ENCODE measurements at regions not wholly inside any gene's neighbourhood (a gene's known extent, or its start where the extent isn't known, plus 50 kb on each side); places are given as distances from the start of the nearest gene placed in this dataset.

DNA sequence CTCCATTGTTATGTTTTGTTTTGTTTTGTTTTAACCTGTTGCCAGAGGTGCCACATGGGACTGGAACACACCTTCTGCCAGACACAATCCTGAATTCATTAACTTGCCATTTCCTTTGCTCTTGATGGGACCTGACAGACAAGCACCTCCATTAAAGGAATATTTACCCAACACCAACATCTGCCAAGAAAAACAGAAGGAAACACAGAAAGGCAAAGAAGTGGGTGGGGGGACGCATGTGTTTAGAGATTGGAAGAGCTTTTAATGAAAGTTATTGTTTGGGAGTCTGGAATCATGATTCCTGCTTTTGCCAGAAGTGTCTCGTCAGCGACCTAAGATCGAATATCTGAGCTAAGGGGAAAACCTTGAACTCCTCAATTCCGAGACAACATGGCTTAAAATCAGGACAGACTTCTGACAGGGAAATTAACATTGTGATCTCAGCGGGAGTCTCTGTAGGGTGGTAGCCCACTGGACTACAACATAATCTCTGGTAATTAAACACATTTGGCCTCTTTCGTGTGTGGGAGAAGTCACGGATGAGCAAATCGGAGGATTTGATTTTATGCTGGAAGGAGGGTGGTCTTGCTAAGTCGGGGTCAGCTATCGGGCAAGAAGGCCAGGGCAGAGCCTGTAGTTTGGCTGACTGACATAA, 210.4 kb upstream of the FAR2 start:
- SMC1A ChIA-PET (ENCODE audit: uncharacterized antibody, unreplicated experiment) = no interaction called here
- intact Hi-C loops (cut with micrococcal nuclease; ENCODE audit: unreplicated experiment) = no loop called here
- Histone ChIP-seq H3K36me3 (ENCODE audit: control insufficient read depth in 2 of 2, insufficient read depth in 2 of 2, low read length in 1 of 2) (no peaks in the 10 kb centered on the region), H2AFZ (ENCODE audit: control insufficient read depth, low read depth, low read length) (no peak overlapping the region), H3K9ac (ENCODE audit: control insufficient read depth, insufficient read depth, low read length) (no peak overlapping the region), H3K9me3 (replicated peaks; ENCODE audit: control insufficient read depth, insufficient read depth, low read length) (no peaks in the 10 kb centered on the region), H3K79me2 (ENCODE audit: control insufficient read depth, insufficient read depth, low read length) (no peaks in the 10 kb centered on the region), H3K4me1 (ENCODE audit: control insufficient read depth, insufficient read depth, low read length) (no peaks in the 10 kb centered on the region), H3K4me2 (ENCODE audit: control insufficient read depth, insufficient read depth) (no peak overlapping the region), H3K4me3 (no peak overlapping the region), H3K27ac (ENCODE audit: control insufficient read depth, insufficient read depth) (no peak overlapping the region), H3K27me3 (replicated peaks in 1 of 2; ENCODE audit: control insufficient read depth in 2 of 2, insufficient read depth in 2 of 2, low read length in 1 of 2) (no peaks in the 10 kb centered on the region), H4K20me1 (ENCODE audit: control insufficient read depth, insufficient read depth) (no peaks in the 10 kb centered on the region)
- ATAC-seq = no peak
- FAIRE-seq = no peak
- no peak for DNase-seq (ENCODE audit: low read depth, low spot score)
- RAD21 ChIA-PET (ENCODE audit: unreplicated experiment) = no interaction called here
- 40% methylated on average over 11 of the region's 11 CpGs for WGBS (ENCODE audit: insufficient coverage, insufficient replicate concordance, low lambda C conversion rate, missing lambda C conversion rate)
- in situ Hi-C loops (cut with MboI) = no loop called here
- TF ChIP-seq ZNF217 (IDR thresholded peaks at IDR 0.05) (no peak), TCF12 (IDR thresholded peaks at IDR 0.05; ENCODE audit: low read depth, low read length) (no peak), ZNF274 (IDR thresholded peaks at IDR 0.05; ENCODE audit: insufficient read depth, insufficient read length) (no peak), ASH2L (IDR thresholded peaks at IDR 0.05; ENCODE audit: borderline replicate concordance, low read depth) (no peak), CHD1 (IDR thresholded peaks at IDR 0.05; ENCODE audit: low read depth, low read length) (no peak), BACH1 (IDR thresholded peaks at IDR 0.05; ENCODE audit: borderline replicate concordance) (no peak), JUNB (IDR thresholded peaks at IDR 0.05) (no peak), RUNX3 (IDR thresholded peaks at IDR 0.05; ENCODE audit: low read length) (no peak), SMAD1 (IDR thresholded peaks at IDR 0.05; ENCODE audit: low read depth, partially characterized antibody) (no peak), POU2F2 (IDR thresholded peaks at IDR 0.05; ENCODE audit: borderline replicate concordance, low read depth, low read length) (no peak), LARP7 (IDR thresholded peaks at IDR 0.05) (no peak), FOXK2 (IDR thresholded peaks at IDR 0.05) (no peak), MYC (IDR thresholded peaks at IDR 0.05; ENCODE audit: insufficient read depth, insufficient read length, insufficient replicate concordance, low read length, severe bottlenecking) (no peak), YY1 (IDR thresholded peaks at IDR 0.05; ENCODE audit: low read depth, low read length) (no peak)
- TF ChIP-seq, protein P1, sequence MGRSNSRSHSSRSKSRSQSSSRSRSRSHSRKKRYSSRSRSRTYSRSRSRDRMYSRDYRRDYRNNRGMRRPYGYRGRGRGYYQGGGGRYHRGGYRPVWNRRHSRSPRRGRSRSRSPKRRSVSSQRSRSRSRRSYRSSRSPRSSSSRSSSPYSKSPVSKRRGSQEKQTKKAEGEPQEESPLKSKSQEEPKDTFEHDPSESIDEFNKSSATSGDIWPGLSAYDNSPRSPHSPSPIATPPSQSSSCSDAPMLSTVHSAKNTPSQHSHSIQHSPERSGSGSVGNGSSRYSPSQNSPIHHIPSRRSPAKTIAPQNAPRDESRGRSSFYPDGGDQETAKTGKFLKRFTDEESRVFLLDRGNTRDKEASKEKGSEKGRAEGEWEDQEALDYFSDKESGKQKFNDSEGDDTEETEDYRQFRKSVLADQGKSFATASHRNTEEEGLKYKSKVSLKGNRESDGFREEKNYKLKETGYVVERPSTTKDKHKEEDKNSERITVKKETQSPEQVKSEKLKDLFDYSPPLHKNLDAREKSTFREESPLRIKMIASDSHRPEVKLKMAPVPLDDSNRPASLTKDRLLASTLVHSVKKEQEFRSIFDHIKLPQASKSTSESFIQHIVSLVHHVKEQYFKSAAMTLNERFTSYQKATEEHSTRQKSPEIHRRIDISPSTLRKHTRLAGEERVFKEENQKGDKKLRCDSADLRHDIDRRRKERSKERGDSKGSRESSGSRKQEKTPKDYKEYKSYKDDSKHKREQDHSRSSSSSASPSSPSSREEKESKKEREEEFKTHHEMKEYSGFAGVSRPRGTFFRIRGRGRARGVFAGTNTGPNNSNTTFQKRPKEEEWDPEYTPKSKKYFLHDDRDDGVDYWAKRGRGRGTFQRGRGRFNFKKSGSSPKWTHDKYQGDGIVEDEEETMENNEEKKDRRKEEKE (IDR thresholded peaks at IDR 0.05) = no peak
- TF ChIP-seq, protein P2, sequence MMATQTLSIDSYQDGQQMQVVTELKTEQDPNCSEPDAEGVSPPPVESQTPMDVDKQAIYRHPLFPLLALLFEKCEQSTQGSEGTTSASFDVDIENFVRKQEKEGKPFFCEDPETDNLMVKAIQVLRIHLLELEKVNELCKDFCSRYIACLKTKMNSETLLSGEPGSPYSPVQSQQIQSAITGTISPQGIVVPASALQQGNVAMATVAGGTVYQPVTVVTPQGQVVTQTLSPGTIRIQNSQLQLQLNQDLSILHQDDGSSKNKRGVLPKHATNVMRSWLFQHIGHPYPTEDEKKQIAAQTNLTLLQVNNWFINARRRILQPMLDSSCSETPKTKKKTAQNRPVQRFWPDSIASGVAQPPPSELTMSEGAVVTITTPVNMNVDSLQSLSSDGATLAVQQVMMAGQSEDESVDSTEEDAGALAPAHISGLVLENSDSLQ (IDR thresholded peaks at IDR 0.05) = no peak
- TF ChIP-seq, protein P3, sequence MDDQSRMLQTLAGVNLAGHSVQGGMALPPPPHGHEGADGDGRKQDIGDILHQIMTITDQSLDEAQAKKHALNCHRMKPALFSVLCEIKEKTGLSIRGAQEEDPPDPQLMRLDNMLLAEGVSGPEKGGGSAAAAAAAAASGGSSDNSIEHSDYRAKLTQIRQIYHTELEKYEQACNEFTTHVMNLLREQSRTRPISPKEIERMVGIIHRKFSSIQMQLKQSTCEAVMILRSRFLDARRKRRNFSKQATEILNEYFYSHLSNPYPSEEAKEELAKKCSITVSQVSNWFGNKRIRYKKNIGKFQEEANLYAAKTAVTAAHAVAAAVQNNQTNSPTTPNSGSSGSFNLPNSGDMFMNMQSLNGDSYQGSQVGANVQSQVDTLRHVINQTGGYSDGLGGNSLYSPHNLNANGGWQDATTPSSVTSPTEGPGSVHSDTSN (IDR thresholded peaks at IDR 0.05; ENCODE audit: insufficient replicate concordance, low read depth, low read length) = no peak
- POLR2A ChIA-PET = no interaction called here
- CTCF ChIA-PET = no interaction called here
- no TSS peak for BruUV-seq (replicated peaks)
